ENCODE measurements at regions not wholly inside any gene's neighbourhood (a gene's known extent, or its start where the extent isn't known, plus 50 kb on each side); places are given as distances from the start of the nearest gene placed in this dataset.
A peak's percentile ranks its signal among the peaks of the same experiment; 100 is the strongest.

- intact Hi-C loops (cut with DNase I) = no loop called here
- H3K4me1 ChIP-seq = no peaks in the 10 kb centered on the region
- 63 to 65% methylated on average over 1 of the region's 1 CpG for WGBS, 2 donors
- DNase-seq = no peak
- H3K27ac ChIP-seq = no peak overlapping the region
- H3K36me3 ChIP-seq (replicated peaks in 1 of 2; ENCODE audit: insufficient read depth in 1 of 2, low read depth in 2 of 2) = no peaks in the 10 kb centered on the region
- no peak overlapping the region for H3K4me3 ChIP-seq
- no peaks in the 10 kb centered on the region for H3K9me3 ChIP-seq
- TF ChIP-seq CTCF (IDR thresholded peaks at IDR 0.05) (no peak), POLR2A (IDR thresholded peaks at IDR 0.05) (no peak)
- H3K27me3 ChIP-seq = no peaks in the 10 kb centered on the region
- ATAC-seq = no peak
Measured at GRCh38 chr13:23510544-23510916, 59.7 kb upstream of the TNFRSF19 start.

GRCh38 chr13:23510979-23511735 is 59.1 kb upstream of the TNFRSF19 start:
- H3K4me1 ChIP-seq = no peaks in the 10 kb centered on the region
- no peaks in the 10 kb centered on the region for H3K9me3 ChIP-seq
- H3K27ac ChIP-seq = no peak overlapping the region
- no peak overlapping the region for H3K4me3 ChIP-seq
- ATAC-seq = peak; percentile 33
- H3K36me3 ChIP-seq (replicated peaks in 1 of 2; ENCODE audit: insufficient read depth in 1 of 2, low read depth in 2 of 2) = no peaks in the 10 kb centered on the region
- TF ChIP-seq CTCF (IDR thresholded peaks at IDR 0.05) (peak in 4 of 7 experiments; percentile 10 to 40 (median 24)), POLR2A (IDR thresholded peaks at IDR 0.05) (no peak)
- 46 to 57% methylated on average over 4 of the region's 4 CpGs for WGBS, 2 donors
- intact Hi-C loops (cut with DNase I) = no loop called here
- DNase-seq = peak in 2 of 4 donors; percentile 16 to 21
- no peaks in the 10 kb centered on the region for H3K27me3 ChIP-seq

DNA sequence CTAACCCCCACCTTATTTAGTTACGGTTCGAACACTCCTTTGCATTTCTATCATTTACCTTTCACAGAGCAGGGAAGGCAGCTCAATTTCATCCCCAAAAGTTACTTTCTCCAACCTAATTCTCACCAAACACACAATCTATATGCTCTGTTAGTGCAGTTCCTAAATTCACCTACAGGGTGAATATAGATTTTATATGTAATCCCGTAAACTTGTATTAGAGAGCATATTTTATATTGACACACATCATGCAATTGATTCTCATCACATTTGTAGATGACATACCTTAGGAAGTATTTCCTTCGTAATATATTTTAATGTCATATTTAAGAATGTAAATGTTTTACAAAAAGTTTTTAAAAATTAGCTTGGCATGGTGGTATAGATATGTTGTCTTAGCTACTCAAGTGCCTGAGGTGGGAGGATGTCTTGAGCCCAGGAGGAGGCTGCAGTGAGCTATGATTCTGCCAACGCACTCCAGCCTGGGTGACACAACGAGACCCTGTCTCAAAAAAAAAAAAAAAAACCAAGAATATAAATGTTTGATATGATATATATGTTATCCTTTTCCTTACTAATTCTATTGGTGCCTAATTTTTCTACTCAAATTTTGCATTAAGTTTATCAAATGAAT is 57.3 kb upstream of the TNFRSF19 start:
- no peak for TF ChIP-seq CTCF (IDR thresholded peaks at IDR 0.05)
- H3K27ac ChIP-seq = no peak overlapping the region
- intact Hi-C loops (cut with DNase I) = no loop called here
- H3K4me1 ChIP-seq = no peaks in the 10 kb centered on the region
- DNase-seq (no peak), ATAC-seq (no peak)
- no peak overlapping the region for H3K4me3 ChIP-seq
- no peaks in the 10 kb centered on the region for H3K9me3 ChIP-seq
- WGBS, 2 donors = 75 to 82% methylated on average over 6 of the region's 6 CpGs
- no peaks in the 10 kb centered on the region for H3K36me3 ChIP-seq (replicated peaks in 1 of 2; ENCODE audit: insufficient read depth in 1 of 2, low read depth in 2 of 2)
- H3K27me3 ChIP-seq = no peaks in the 10 kb centered on the region

DNA sequence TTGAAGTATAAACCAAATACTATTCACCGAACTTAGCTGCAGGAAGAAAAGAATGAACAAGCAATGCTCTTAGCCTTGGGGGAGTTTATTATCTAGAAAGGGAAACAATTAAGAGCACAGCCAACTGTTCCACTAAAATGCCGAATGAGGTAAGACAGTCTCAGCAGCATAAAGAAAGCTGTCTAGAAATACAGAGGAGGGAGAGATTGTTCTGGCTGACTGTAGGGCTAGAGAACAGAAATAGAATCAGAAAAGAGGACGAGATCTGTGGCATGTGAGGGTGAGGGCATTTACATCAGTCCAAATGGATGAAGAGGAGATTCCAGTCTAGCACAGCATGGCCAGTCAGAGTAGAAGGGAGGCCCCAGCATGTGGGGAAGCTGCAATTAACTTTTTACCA is 56.8 kb upstream of the TNFRSF19 start:
- 50 to 67% methylated on average over 3 of the region's 3 CpGs for WGBS, 2 donors
- H3K4me3 ChIP-seq = no peak overlapping the region
- H3K27me3 ChIP-seq = no peaks in the 10 kb centered on the region
- TF ChIP-seq CTCF (IDR thresholded peaks at IDR 0.05) (no peak), POLR2A (IDR thresholded peaks at IDR 0.05) (no peak)
- no peaks in the 10 kb centered on the region for H3K36me3 ChIP-seq (replicated peaks in 1 of 2; ENCODE audit: insufficient read depth in 1 of 2, low read depth in 2 of 2)
- no peak overlapping the region for H3K27ac ChIP-seq
- no peaks in the 10 kb centered on the region for H3K9me3 ChIP-seq
- intact Hi-C loops (cut with DNase I) = no loop called here
- no peaks in the 10 kb centered on the region for H3K4me1 ChIP-seq
- no peak for DNase-seq
- no peak for ATAC-seq

GRCh38 chr13:23514076-23514475 is 56.1 kb upstream of the TNFRSF19 start:
- DNase-seq (no peak), ATAC-seq (no peak)
- H3K4me1 ChIP-seq = no peaks in the 10 kb centered on the region
- H3K27me3 ChIP-seq = no peaks in the 10 kb centered on the region
- no peak for TF ChIP-seq CTCF (IDR thresholded peaks at IDR 0.05)
- TF ChIP-seq POLR2A (IDR thresholded peaks at IDR 0.05) = no peak
- H3K4me3 ChIP-seq = no peak overlapping the region
- intact Hi-C loops (cut with DNase I) = no loop called here
- H3K27ac ChIP-seq = no peak overlapping the region
- 84 to 87% methylated on average over 4 of the region's 4 CpGs for WGBS, 2 donors
- no peaks in the 10 kb centered on the region for H3K9me3 ChIP-seq
- H3K36me3 ChIP-seq (replicated peaks in 1 of 2; ENCODE audit: insufficient read depth in 1 of 2, low read depth in 2 of 2) = no peaks in the 10 kb centered on the region

Measured in body of pancreas (tissue), 4 donors.